OCI-LY1 (cell line): ENCODE measurements at regions not wholly inside any gene's neighbourhood (a gene's known extent, or its start where the extent isn't known, plus 50 kb on each side); places are given as distances from the start of the nearest gene placed in this dataset.

ENCODE experiments used
- H2AFZ ChIP-seq: fragments of 200-600 bp; sonication (generic), shearing (Covaris generic); 2 replicates; pipeline ENCODE4 v1.6.0; 2014; ENCODE audit warnings: antibody characterized with exemption, mild to moderate bottlenecking, low read length
- H3F3A ChIP-seq: fragments of 200-600 bp; sonication (generic), shearing (Covaris generic); 2 replicates; pipeline ENCODE4 v1.6.0; 2014; ENCODE audit warnings: mild to moderate bottlenecking, antibody characterized with exemption, low read length, moderate library complexity; ENCODE audit not compliant: insufficient read depth
- H3K27ac ChIP-seq: fragments of 200-600 bp; sonication (generic); 2 replicates; pipeline ENCODE4 v1.5.1; 2014; ENCODE audit warnings: low read length, mixed run types, mild to moderate bottlenecking, low read depth; ENCODE audit not compliant: poor library complexity, severe bottlenecking
- H3K27me3 ChIP-seq: fragments of 200-600 bp; sonication (generic); 2 replicates; pipeline ENCODE4 v1.6.0; 2014; ENCODE audit warnings: antibody characterized with exemption, mild to moderate bottlenecking, low read length, moderate library complexity; ENCODE audit not compliant: insufficient read depth
- H3K36me3 ChIP-seq: fragments of 200-600 bp; sonication (generic); 2 replicates; pipeline ENCODE4 v1.6.1; 2014; ENCODE audit warnings: mild to moderate bottlenecking, antibody characterized with exemption, low read length, moderate library complexity, mixed read lengths; ENCODE audit not compliant: insufficient read depth
- H3K4me1 ChIP-seq: fragments of 200-600 bp; sonication (generic); 2 replicates; pipeline ENCODE4 v1.5.1; 2014; ENCODE audit warnings: mild to moderate bottlenecking, low read length, moderate library complexity; ENCODE audit not compliant: insufficient read depth, severe bottlenecking
- H3K4me2 ChIP-seq: fragments of 200-600 bp; sonication (generic), shearing (Covaris generic); 2 replicates; pipeline ENCODE4 v1.6.1; 2014; ENCODE audit warnings: low read length
- H3K4me3 ChIP-seq: fragments of 200-600 bp; sonication (generic); 2 replicates; pipeline ENCODE4 v1.5.1; 2014; ENCODE audit warnings: low read length, low read depth, mild to moderate bottlenecking, mixed read lengths; ENCODE audit not compliant: poor library complexity, severe bottlenecking
- H3K79me2 ChIP-seq: fragments of 200-600 bp; shearing (Covaris generic); 2 replicates; pipeline ENCODE4 v1.6.1; 2016; ENCODE audit warnings: mixed run types, low read length, mixed read lengths; ENCODE audit not compliant: insufficient read depth
- H3K9ac ChIP-seq: fragments of 200-600 bp; sonication (generic), shearing (Covaris generic); 2 replicates; pipeline ENCODE4 v1.6.1; 2014; ENCODE audit warnings: mild to moderate bottlenecking, low read length, mixed read lengths
- H3K9me2 ChIP-seq: fragments of 200-600 bp; sonication (generic), shearing (Covaris generic); 2 replicates; pipeline ENCODE4 v1.6.1; 2014; ENCODE audit warnings: low read depth, mild to moderate bottlenecking, low read length, mixed read lengths
- H3K9me3 ChIP-seq: fragments of 200-600 bp; shearing (Covaris generic); 2 replicates; pipeline ENCODE4 v1.6.1; 2014; ENCODE audit warnings: low read length, mixed read lengths
- H4K20me1 ChIP-seq: fragments of 200-600 bp; sonication (generic), shearing (Covaris generic); 2 replicates; pipeline ENCODE4 v1.6.0; 2016; ENCODE audit warnings: mild to moderate bottlenecking, low read length; ENCODE audit not compliant: insufficient read depth
- EZH2 ChIP-seq: fragments of 200-600 bp; sonication (generic), shearing (Covaris generic); IDR thresholded peaks from 2 replicates; pipeline ENCODE4 v1.8.0; 2017; ENCODE audit warnings: borderline replicate concordance, mixed run types, mild to moderate bottlenecking, antibody characterized with exemption, low read length, moderate library complexity, mixed read lengths
- TF ChIP-seq, protein P1 (sequence below): fragments of 200-600 bp; sonication (generic), shearing (Covaris generic); IDR thresholded peaks from 2 replicates; pipeline ENCODE4 v1.5.1; 2017; ENCODE audit warnings: mild to moderate bottlenecking, antibody characterized with exemption, low read length, moderate library complexity, mixed read lengths

DNA sequence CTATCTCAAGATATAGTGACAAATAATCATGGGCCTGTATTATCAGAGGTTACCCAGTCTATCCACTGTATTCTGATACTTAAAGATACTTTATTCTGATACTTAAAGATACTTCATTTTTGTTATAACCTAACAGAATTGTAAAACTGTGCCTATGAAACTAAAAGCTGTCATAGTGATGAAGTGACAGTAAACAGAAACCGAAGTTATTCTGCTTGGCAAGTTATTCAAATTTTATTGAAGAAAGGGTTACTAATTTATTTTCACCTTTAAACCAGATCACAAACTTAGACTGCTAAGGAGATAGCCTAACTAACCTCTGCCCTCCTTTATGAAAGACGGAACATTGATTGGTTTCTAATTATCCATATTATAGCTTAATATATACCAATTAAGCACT lies 604.6 kb upstream of the IMPG1 start:
- no peaks in the 10 kb centered on the region for H3K36me3 ChIP-seq
- H3K79me2 ChIP-seq, result no peaks in the 10 kb centered on the region
- no peak for TF ChIP-seq EZH2
- TF ChIP-seq, protein P1, sequence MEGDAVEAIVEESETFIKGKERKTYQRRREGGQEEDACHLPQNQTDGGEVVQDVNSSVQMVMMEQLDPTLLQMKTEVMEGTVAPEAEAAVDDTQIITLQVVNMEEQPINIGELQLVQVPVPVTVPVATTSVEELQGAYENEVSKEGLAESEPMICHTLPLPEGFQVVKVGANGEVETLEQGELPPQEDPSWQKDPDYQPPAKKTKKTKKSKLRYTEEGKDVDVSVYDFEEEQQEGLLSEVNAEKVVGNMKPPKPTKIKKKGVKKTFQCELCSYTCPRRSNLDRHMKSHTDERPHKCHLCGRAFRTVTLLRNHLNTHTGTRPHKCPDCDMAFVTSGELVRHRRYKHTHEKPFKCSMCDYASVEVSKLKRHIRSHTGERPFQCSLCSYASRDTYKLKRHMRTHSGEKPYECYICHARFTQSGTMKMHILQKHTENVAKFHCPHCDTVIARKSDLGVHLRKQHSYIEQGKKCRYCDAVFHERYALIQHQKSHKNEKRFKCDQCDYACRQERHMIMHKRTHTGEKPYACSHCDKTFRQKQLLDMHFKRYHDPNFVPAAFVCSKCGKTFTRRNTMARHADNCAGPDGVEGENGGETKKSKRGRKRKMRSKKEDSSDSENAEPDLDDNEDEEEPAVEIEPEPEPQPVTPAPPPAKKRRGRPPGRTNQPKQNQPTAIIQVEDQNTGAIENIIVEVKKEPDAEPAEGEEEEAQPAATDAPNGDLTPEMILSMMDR, result no peak
- H3K4me1 ChIP-seq, result no peaks in the 10 kb centered on the region
- no peak overlapping the region for H2AFZ ChIP-seq
- no peak overlapping the region for H3K9ac ChIP-seq
- no peaks in the 10 kb centered on the region for H3K9me3 ChIP-seq
- H3K27me3 ChIP-seq, result no peaks in the 10 kb centered on the region
- no peak overlapping the region for H3K4me3 ChIP-seq
- H3K9me2 ChIP-seq, result no peaks in the 10 kb centered on the region
- H3K27ac ChIP-seq, result no peak overlapping the region
- H3F3A ChIP-seq, result no peaks in the 10 kb centered on the region
- H3K4me2 ChIP-seq, result no peak overlapping the region
- H4K20me1 ChIP-seq, result no peaks in the 10 kb centered on the region

DNA sequence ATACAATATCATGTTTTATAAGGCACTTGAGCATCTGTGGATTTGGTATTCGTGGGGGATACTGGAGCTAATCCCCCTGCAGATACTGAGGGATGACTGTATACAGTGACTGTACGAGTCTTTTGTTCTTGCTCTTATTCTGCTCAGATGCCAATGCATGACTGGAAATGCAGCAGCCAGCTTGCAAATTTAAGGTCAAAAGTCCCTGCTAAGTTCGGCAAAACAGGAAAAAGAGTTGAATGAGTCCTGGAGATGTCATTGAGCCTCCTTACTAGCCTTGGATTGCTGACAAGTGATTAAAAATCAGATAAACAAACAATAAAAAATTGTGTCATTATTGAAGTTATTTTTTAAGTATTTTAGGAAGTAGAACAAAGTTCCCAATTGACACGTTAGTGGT lies 599.3 kb upstream of the IMPG1 start:
- no peaks in the 10 kb centered on the region for H4K20me1 ChIP-seq
- H2AFZ ChIP-seq, result no peak overlapping the region
- no peaks in the 10 kb centered on the region for H3K9me3 ChIP-seq
- TF ChIP-seq, protein P1, result no peak
- no peak for TF ChIP-seq EZH2
- H3F3A ChIP-seq, result no peaks in the 10 kb centered on the region
- H3K9me2 ChIP-seq, result no peaks in the 10 kb centered on the region
- no peak overlapping the region for H3K27ac ChIP-seq
- H3K27me3 ChIP-seq, result no peaks in the 10 kb centered on the region
- H3K9ac ChIP-seq, result no peak overlapping the region
- no peak overlapping the region for H3K4me3 ChIP-seq
- H3K79me2 ChIP-seq, result no peaks in the 10 kb centered on the region
- no peaks in the 10 kb centered on the region for H3K4me1 ChIP-seq
- H3K36me3 ChIP-seq, result no peaks in the 10 kb centered on the region
- no peak overlapping the region for H3K4me2 ChIP-seq

DNA sequence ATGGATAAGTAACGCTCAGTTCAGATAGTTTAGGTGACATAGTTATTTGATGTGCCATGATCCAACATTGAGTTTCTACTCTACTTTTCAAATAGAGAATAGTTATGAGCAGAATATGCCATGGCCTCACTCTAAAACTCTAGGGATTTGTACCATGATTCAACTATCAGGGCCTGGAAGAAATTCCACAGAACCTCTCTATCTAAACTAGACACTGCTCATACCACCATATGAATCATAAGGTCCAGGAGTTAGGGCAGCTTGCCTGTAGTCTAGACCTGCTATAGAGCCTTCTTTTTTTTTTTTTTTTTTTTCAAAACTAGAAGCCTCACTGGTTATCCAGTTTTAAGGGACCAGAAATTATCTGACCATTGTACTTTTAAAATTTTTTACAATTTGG lies 571.8 kb upstream of the IMPG1 start:
- no peaks in the 10 kb centered on the region for H3K4me1 ChIP-seq
- TF ChIP-seq, protein P1, result no peak
- TF ChIP-seq EZH2, result no peak
- H3K9ac ChIP-seq, result no peak overlapping the region
- H3K79me2 ChIP-seq, result no peaks in the 10 kb centered on the region
- H4K20me1 ChIP-seq, result no peaks in the 10 kb centered on the region
- H3K4me2 ChIP-seq, result no peak overlapping the region
- no peak overlapping the region for H2AFZ ChIP-seq
- H3K36me3 ChIP-seq, result no peaks in the 10 kb centered on the region
- no peak overlapping the region for H3K4me3 ChIP-seq
- no peaks in the 10 kb centered on the region for H3K27me3 ChIP-seq
- no peaks in the 10 kb centered on the region for H3K9me3 ChIP-seq
- no peaks in the 10 kb centered on the region for H3F3A ChIP-seq
- H3K9me2 ChIP-seq, result no peaks in the 10 kb centered on the region
- H3K27ac ChIP-seq, result no peak overlapping the region
